Endothelial cell of umbilical vein (primary cell): ENCODE measurements at regions not wholly inside any gene's neighbourhood (a gene's known extent, or its start where the extent isn't known, plus 50 kb on each side); places are given as distances from the start of the nearest gene placed in this dataset.

ENCODE experiments used
- BruUV-seq: library from RNA; stranded (reverse); fragments of 400-500 nt; replicated peaks from 2 replicates; lab custom pipeline; 2021; lab: Mats Ljungman, UMichigan
- CTCF ChIA-PET: fragments of 300-600, 350-600 bp; sonication (Branson Sonifier 250); formaldehyde crosslinking; loops from one replicate; lab custom pipeline; 2021; ENCODE audit warnings: antibody characterized with exemption, inconsistent platforms; lab: Charles Lee
- POLR2A ChIA-PET: fragments of 300-600, 350-600 bp; sonication (Branson Sonifier 250); formaldehyde crosslinking; loops from one replicate; lab custom pipeline; 2021; ENCODE audit warnings: antibody characterized with exemption, inconsistent platforms; lab: Charles Lee
- DNase-seq: peaks from one replicate; pipeline ENCODE4 v3.0.0-alpha.2; 2011; ENCODE audit warnings: low read depth, low spot score
- FAIRE-seq: peaks from 2 replicates; lab custom pipeline; 2011; peaks lifted over from hg19 to GRCh38; lab: Jason Lieb, UNC
- H2AFZ ChIP-seq: 2 replicates; pipeline ENCODE4 v1.6.0; 2012; ENCODE audit warnings: low read depth, low read length, control low read depth, inconsistent platforms
- H3K27ac ChIP-seq: 2 replicates; pipeline ENCODE4 v1.5.1; 2011; ENCODE audit warnings: low read depth, mild to moderate bottlenecking, control low read depth, low read length, moderate library complexity; ENCODE audit not compliant: insufficient read depth
- H3K27me3 ChIP-seq, 2 experiments: 2 replicates each; pipeline versions ENCODE4 v1.6.0 to v1.6.1; 2011; ENCODE audit warnings: low read length in 2 of 2, mixed read lengths in 1 of 2; ENCODE audit not compliant: control insufficient read depth in 2 of 2, insufficient read depth in 2 of 2
- H3K36me3 ChIP-seq, 2 experiments: 2 replicates in 1 of 2; 3 replicates in 1 of 2; pipeline ENCODE4 v1.5.1; 2011; ENCODE audit warnings: low read length in 2 of 2, mild to moderate bottlenecking in 1 of 2, moderate library complexity in 1 of 2; ENCODE audit not compliant: control insufficient read depth in 2 of 2, insufficient read depth in 2 of 2; ENCODE audit errors: extremely low read depth in 1 of 2
- H3K4me1 ChIP-seq: 3 replicates; pipeline ENCODE4 v1.5.1; 2011; ENCODE audit warnings: mild to moderate bottlenecking, low read length; ENCODE audit not compliant: control insufficient read depth, insufficient read depth; ENCODE audit errors: extremely low read depth
- H3K4me2 ChIP-seq: 2 replicates; pipeline ENCODE4 v1.6.1; 2011; ENCODE audit warnings: low read length, control low read depth, mixed read lengths; ENCODE audit not compliant: insufficient read depth
- H3K4me3 ChIP-seq, 3 experiments: fragments of 200-600 bp in 1 of 3; sonication (generic), shearing (Covaris generic) in 1 of 3; replicated peaks in 1 of 3; 2 replicates each; pipeline ENCODE4 v1.5.1; 2011 to 2016; ENCODE audit warnings: control low read depth in 3 of 3, low read length in 3 of 3, mild to moderate bottlenecking in 2 of 3, inconsistent platforms in 1 of 3, low read depth in 1 of 3, moderate library complexity in 1 of 3; ENCODE audit not compliant: insufficient read depth in 1 of 3
- H3K79me2 ChIP-seq: 2 replicates; pipeline ENCODE4 v1.6.0; 2012; ENCODE audit warnings: low read length, inconsistent platforms; ENCODE audit not compliant: control insufficient read depth, insufficient read depth
- H3K9ac ChIP-seq: replicated peaks from 2 replicates; pipeline ENCODE3; 2011; ENCODE audit warnings: low read length, control low read depth; ENCODE audit not compliant: insufficient read depth; ENCODE audit errors: extremely low read depth
- H3K9me1 ChIP-seq: replicated peaks from 3 replicates; pipeline ENCODE4 v1.6.0; 2011; ENCODE audit warnings: mild to moderate bottlenecking, low read length; ENCODE audit not compliant: control insufficient read depth, insufficient read depth; ENCODE audit errors: extremely low read depth
- H3K9me3 ChIP-seq: replicated peaks from 2 replicates; pipeline ENCODE4 v1.5.1; 2012; ENCODE audit warnings: low read length, inconsistent platforms; ENCODE audit not compliant: control insufficient read depth, insufficient read depth
- H4K20me1 ChIP-seq: replicated peaks from 2 replicates; pipeline ENCODE3; 2011; ENCODE audit warnings: mild to moderate bottlenecking, low read length; ENCODE audit not compliant: control insufficient read depth, insufficient read depth; ENCODE audit errors: extremely low read depth
- EZH2 ChIP-seq: IDR thresholded peaks from 2 replicates; pipeline ENCODE4 v1.6.1; 2012; ENCODE audit warnings: borderline replicate concordance, low read depth, mild to moderate bottlenecking, moderate library complexity, low read length, inconsistent platforms; ENCODE audit not compliant: severe bottlenecking
- FOS ChIP-seq: IDR thresholded peaks from 2 replicates; pipeline ENCODE4 v1.6.1; 2011; ENCODE audit warnings: mild to moderate bottlenecking, low read length, moderate library complexity, borderline replicate concordance; ENCODE audit not compliant: insufficient read depth
- GATA2 ChIP-seq: IDR thresholded peaks from 2 replicates; pipeline ENCODE4 v1.7.0; 2011; ENCODE audit warnings: low read depth, mild to moderate bottlenecking, moderate library complexity, mixed read lengths, low read length; ENCODE audit not compliant: insufficient read length, insufficient read depth
- JUN ChIP-seq: IDR thresholded peaks from 2 replicates; pipeline ENCODE4 v1.6.1; 2011; ENCODE audit warnings: borderline replicate concordance, low read depth; ENCODE audit not compliant: insufficient read length, insufficient read depth
- MYC ChIP-seq: IDR thresholded peaks from one replicate; pipeline ENCODE4 v1.6.1; 2011; ENCODE audit warnings: mild to moderate bottlenecking, low read depth, low read length
- POLR2A ChIP-seq: IDR thresholded peaks from 2 replicates; pipeline ENCODE4 v1.6.1; 2012; ENCODE audit warnings: low read depth, mild to moderate bottlenecking, control low read depth, low read length
- POLR2AphosphoS5 ChIP-seq: IDR thresholded peaks from 2 replicates; pipeline ENCODE4 v1.6.1; 2012; ENCODE audit warnings: low read depth, mild to moderate bottlenecking, control low read depth, low read length, moderate library complexity; ENCODE audit not compliant: insufficient read depth
- dilution Hi-C: fragments of 300-500 bp; cut with MboI; formaldehyde crosslinking; loops from one replicate; pipeline ENCODE4 v1.15.0; 2019; ENCODE audit warnings: low sequenced_read_pairs; ENCODE audit not compliant: extremely low pct_ligation_motif_present
- intact Hi-C: fragments of 100-400 bp; cut with micrococcal nuclease; formaldehyde crosslinking; loops from one replicate; pipeline ENCODE4 v1.10.0; 2022
- TF ChIP-seq, protein P1 (sequence below): IDR thresholded peaks from 2 replicates; pipeline ENCODE4 v1.6.1; 2011; ENCODE audit not compliant: insufficient read depth, insufficient read length
- TF ChIP-seq, protein P2 (sequence below), 2 donors: IDR thresholded peaks; 1 replicate in 1 of 2; 2 replicates in 1 of 2; pipeline ENCODE4 v1.5.1; 2011; ENCODE audit warnings: low read length in 2 of 2, mild to moderate bottlenecking in 2 of 2, moderate library complexity in 2 of 2, control low read depth in 1 of 2, inconsistent platforms in 1 of 2, low read depth in 1 of 2; ENCODE audit not compliant: insufficient read depth in 1 of 2; ENCODE audit errors: extremely low read depth in 1 of 2

GRCh38 chr11:135043434-135043833, 631.4 kb upstream of the B3GAT1 start:
- no peaks in the 10 kb centered on the region for H3K79me2 ChIP-seq

GRCh38 chr11:135037828-135038227, 625.8 kb upstream of the B3GAT1 start:
- H3K36me3 ChIP-seq = no peaks in the 10 kb centered on the region
- TF ChIP-seq GATA2 (no peak), JUN (no peak), POLR2A (no peak), FOS (no peak), MYC (no peak), EZH2 (no peak), POLR2AphosphoS5 (no peak)
- TF ChIP-seq, protein P1, sequence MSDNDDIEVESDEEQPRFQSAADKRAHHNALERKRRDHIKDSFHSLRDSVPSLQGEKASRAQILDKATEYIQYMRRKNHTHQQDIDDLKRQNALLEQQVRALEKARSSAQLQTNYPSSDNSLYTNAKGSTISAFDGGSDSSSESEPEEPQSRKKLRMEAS = no peak
- TF ChIP-seq, protein P2, sequence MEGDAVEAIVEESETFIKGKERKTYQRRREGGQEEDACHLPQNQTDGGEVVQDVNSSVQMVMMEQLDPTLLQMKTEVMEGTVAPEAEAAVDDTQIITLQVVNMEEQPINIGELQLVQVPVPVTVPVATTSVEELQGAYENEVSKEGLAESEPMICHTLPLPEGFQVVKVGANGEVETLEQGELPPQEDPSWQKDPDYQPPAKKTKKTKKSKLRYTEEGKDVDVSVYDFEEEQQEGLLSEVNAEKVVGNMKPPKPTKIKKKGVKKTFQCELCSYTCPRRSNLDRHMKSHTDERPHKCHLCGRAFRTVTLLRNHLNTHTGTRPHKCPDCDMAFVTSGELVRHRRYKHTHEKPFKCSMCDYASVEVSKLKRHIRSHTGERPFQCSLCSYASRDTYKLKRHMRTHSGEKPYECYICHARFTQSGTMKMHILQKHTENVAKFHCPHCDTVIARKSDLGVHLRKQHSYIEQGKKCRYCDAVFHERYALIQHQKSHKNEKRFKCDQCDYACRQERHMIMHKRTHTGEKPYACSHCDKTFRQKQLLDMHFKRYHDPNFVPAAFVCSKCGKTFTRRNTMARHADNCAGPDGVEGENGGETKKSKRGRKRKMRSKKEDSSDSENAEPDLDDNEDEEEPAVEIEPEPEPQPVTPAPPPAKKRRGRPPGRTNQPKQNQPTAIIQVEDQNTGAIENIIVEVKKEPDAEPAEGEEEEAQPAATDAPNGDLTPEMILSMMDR (IDR thresholded peaks at IDR 0.05; ENCODE audit: extremely low read depth in 1 of 2, insufficient read depth in 1 of 2, low read depth in 1 of 2, low read length in 2 of 2) = no peak
- H4K20me1 ChIP-seq = no peaks in the 10 kb centered on the region
- no peak overlapping the region for H3K4me3 ChIP-seq
- no peaks in the 10 kb centered on the region for H3K79me2 ChIP-seq
- DNase-seq (no peak), FAIRE-seq (no peak)
- no TSS peak for BruUV-seq
- dilution Hi-C loops (no loop called here), intact Hi-C loops (no loop called here)
- H3K27me3 ChIP-seq = no peaks in the 10 kb centered on the region
- H3K4me1 ChIP-seq = no peaks in the 10 kb centered on the region
- H3K9ac ChIP-seq = no peak overlapping the region
- CTCF ChIA-PET = no interaction called here
- no peaks in the 10 kb centered on the region for H3K9me3 ChIP-seq
- H3K9me1 ChIP-seq = no peaks in the 10 kb centered on the region
- POLR2A ChIA-PET = no interaction called here
- H2AFZ ChIP-seq = no peak overlapping the region
- H3K27ac ChIP-seq = no peak overlapping the region
- H3K4me2 ChIP-seq = no peak overlapping the region

More at GRCh38 chr11:135043434-135043833, 631.4 kb upstream of the B3GAT1 start:
- ChIA-PET POLR2A (no interaction called here), CTCF (no interaction called here)
- H3K27ac ChIP-seq = no peak overlapping the region
- no peaks in the 10 kb centered on the region for H3K9me1 ChIP-seq
- H3K4me1 ChIP-seq = no peaks in the 10 kb centered on the region
- no peak overlapping the region for H2AFZ ChIP-seq
- no peaks in the 10 kb centered on the region for H3K9me3 ChIP-seq
- BruUV-seq = no TSS peak
- DNase-seq (no peak), FAIRE-seq (no peak)
- intact Hi-C loops = no loop called here
- H3K4me2 ChIP-seq = no peak overlapping the region
- no peaks in the 10 kb centered on the region for H3K27me3 ChIP-seq
- no peaks in the 10 kb centered on the region for H3K36me3 ChIP-seq
- dilution Hi-C loops = no loop called here
- H3K9ac ChIP-seq = no peak overlapping the region
- H4K20me1 ChIP-seq = no peaks in the 10 kb centered on the region
- TF ChIP-seq MYC (no peak), FOS (no peak), EZH2 (no peak), JUN (no peak)
- TF ChIP-seq, protein P2 (IDR thresholded peaks at IDR 0.05; ENCODE audit: extremely low read depth in 1 of 2, insufficient read depth in 1 of 2, low read depth in 1 of 2, low read length in 2 of 2) = no peak
- TF ChIP-seq, protein P1 = no peak
- H3K4me3 ChIP-seq = no peak overlapping the region
